Vagina (tissue), 2 donors: ENCODE measurements at regions not wholly inside any gene's neighbourhood (a gene's known extent, or its start where the extent isn't known, plus 50 kb on each side); places are given as distances from the start of the nearest gene placed in this dataset.

Experiments used
- CTCF ChIP-seq, 3 experiments: fragments of 450-650 bp in 2 of 3; fragments of 200-600 bp in 1 of 3; sonication (generic) in 1 of 3; IDR thresholded peaks; one replicate each; pipeline ENCODE4 v1.5.1; 2017 to 2019; ENCODE audit warnings: antibody characterized with exemption in 3 of 3, mild to moderate bottlenecking in 2 of 3, moderate library complexity in 2 of 3
- POLR2A ChIP-seq, 2 donors: fragments of 450-650 bp; IDR thresholded peaks; one replicate each; pipeline ENCODE4 v1.6.1; 2017; ENCODE audit warnings: antibody characterized with exemption in 2 of 2, mild to moderate bottlenecking in 2 of 2, moderate library complexity in 2 of 2
- POLR2AphosphoS5 ChIP-seq, 2 donors: sonication (generic); formaldehyde crosslinking; IDR thresholded peaks; one replicate each; pipeline ENCODE4 v1.9.0; 2017; ENCODE audit warnings: antibody characterized with exemption in 2 of 2, mild to moderate bottlenecking in 2 of 2, low read depth in 1 of 2; ENCODE audit not compliant: insufficient read depth in 1 of 2

GRCh38 chr2:100195942-100196341 lies 53.6 kb upstream of the AFF3 start:
- TF ChIP-seq POLR2A (IDR thresholded peaks at IDR 0.05) (no peak), CTCF (IDR thresholded peaks at IDR 0.05) (no peak), POLR2AphosphoS5 (IDR thresholded peaks at IDR 0.05; ENCODE audit: insufficient read depth in 1 of 2, low read depth in 1 of 2) (no peak)
